OCI-LY7 (cell line): ENCODE measurements at regions not wholly inside any gene's neighbourhood (a gene's known extent, or its start where the extent isn't known, plus 50 kb on each side); places are given as distances from the start of the nearest gene placed in this dataset.

ENCODE experiments used
- CTCF ChIP-seq: fragments of 200-600 bp; sonication (generic); conservative IDR thresholded peaks from 2 replicates; pipeline ENCODE4 v1.5.1; 2014; ENCODE audit warnings: mild to moderate bottlenecking, antibody characterized with exemption, low read length, moderate library complexity, mixed read lengths
- EZH2phosphoT487 ChIP-seq: fragments of 200-600 bp; sonication (generic); IDR thresholded peaks from 2 replicates; pipeline ENCODE4 v1.6.1; 2018; ENCODE audit warnings: low read depth, borderline replicate concordance, mild to moderate bottlenecking, mixed run types, antibody characterized with exemption, low read length, moderate library complexity, mixed read lengths

GRCh38 chr1:4207842-4208692, 308.0 kb upstream of the C1orf174 start:
- TF ChIP-seq CTCF (no peak), EZH2phosphoT487 (no peak)
